ENCODE measurements at regions not wholly inside any gene's neighbourhood (a gene's known extent, or its start where the extent isn't known, plus 50 kb on each side); places are given as distances from the start of the nearest gene placed in this dataset.

GRCh38 chr18:21980744-21981143 is 188.6 kb upstream of the GATA6 start:
- TF ChIP-seq POLR2AphosphoS5 (IDR thresholded peaks at IDR 0.05) (no peak), POLR2A (IDR thresholded peaks at IDR 0.05) (no peak)
- TF ChIP-seq, protein P1, sequence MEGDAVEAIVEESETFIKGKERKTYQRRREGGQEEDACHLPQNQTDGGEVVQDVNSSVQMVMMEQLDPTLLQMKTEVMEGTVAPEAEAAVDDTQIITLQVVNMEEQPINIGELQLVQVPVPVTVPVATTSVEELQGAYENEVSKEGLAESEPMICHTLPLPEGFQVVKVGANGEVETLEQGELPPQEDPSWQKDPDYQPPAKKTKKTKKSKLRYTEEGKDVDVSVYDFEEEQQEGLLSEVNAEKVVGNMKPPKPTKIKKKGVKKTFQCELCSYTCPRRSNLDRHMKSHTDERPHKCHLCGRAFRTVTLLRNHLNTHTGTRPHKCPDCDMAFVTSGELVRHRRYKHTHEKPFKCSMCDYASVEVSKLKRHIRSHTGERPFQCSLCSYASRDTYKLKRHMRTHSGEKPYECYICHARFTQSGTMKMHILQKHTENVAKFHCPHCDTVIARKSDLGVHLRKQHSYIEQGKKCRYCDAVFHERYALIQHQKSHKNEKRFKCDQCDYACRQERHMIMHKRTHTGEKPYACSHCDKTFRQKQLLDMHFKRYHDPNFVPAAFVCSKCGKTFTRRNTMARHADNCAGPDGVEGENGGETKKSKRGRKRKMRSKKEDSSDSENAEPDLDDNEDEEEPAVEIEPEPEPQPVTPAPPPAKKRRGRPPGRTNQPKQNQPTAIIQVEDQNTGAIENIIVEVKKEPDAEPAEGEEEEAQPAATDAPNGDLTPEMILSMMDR (IDR thresholded peaks at IDR 0.05 in 8 of 11, conservative IDR thresholded peaks at IDR 0.05 in 3 of 11) = no peak
